ENCODE measurements at regions not wholly inside any gene's neighbourhood (a gene's known extent, or its start where the extent isn't known, plus 50 kb on each side); places are given as distances from the start of the nearest gene placed in this dataset.

DNA sequence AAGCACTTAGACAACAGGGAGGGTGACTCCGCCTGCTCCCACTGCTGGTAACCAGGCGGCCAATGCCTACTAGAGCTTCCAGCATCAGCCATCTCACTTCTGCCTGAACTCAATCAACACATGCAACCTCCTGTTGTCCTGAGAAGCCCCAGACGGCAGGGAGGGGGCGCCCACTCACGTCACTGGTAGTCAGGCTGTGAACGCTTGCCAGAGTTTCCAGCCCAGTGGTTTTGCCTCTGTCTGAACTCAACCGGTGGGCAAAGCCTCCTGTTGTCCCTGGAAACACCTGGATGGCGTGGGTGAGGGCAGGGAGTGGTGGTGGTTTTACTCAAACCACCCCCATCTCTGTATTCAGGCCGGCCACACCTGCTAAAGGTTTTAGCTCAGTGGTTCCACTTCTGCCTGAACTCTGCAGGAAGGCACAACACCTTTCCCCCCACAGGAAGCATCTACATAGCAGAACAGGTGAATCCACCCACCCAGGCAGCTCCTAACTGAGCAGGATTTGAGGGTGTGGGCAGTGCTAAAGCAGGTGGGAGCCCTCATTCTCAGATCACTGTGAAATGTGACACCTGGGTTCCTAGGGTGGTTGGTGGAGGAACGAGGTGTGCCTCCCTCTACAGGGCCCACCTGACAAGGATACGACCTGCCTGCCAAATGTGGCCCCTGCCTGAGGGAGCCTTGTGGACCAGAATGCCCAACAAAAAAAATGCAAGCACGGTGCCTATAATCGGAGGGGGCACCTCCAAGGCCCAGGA is 563.0 kb upstream of the SEMA3D start:
- DNase-seq (ENCODE audit: low read depth): no peak
- FAIRE-seq: no peak
- no peaks in the 10 kb centered on the region for H3K36me3 ChIP-seq (ENCODE audit: control insufficient read depth, insufficient read depth, low read length)
- H3K4me3 ChIP-seq (ENCODE audit: low read depth, low read length): no peak overlapping the region
- no peak for TF ChIP-seq CTCF (IDR thresholded peaks at IDR 0.05; ENCODE audit: insufficient read depth, low read length, severe bottlenecking)
- H3K27me3 ChIP-seq (ENCODE audit: control insufficient read depth, insufficient read depth, low read length): no peaks in the 10 kb centered on the region

DNA sequence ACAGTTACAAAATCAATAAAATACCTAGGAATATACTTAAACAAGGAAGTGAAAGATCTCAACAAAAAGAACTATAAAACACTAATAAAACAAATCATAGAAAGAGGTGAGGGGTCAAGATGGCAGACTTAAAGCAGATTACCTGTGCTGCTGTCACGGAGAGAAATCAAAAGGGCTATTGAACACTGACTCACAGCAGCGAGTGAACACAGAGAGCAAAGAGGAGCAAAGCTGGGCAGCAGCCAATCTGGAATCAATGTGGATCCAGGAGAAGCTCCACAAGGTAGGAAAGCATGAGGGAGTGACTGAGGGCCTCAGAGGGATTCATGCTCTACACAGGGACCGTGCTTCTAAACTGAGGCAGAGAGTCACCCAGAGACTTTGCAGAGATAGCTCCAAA is 562.0 kb upstream of the SEMA3D start:
- DNase-seq (ENCODE audit: low read depth) (no peak), FAIRE-seq (no peak)
- no peaks in the 10 kb centered on the region for H3K36me3 ChIP-seq (ENCODE audit: control insufficient read depth, insufficient read depth, low read length)
- no peaks in the 10 kb centered on the region for H3K27me3 ChIP-seq (ENCODE audit: control insufficient read depth, insufficient read depth, low read length)
- no peak overlapping the region for H3K4me3 ChIP-seq (ENCODE audit: low read depth, low read length)
- no peak for TF ChIP-seq CTCF (IDR thresholded peaks at IDR 0.05; ENCODE audit: insufficient read depth, low read length, severe bottlenecking)

DNA sequence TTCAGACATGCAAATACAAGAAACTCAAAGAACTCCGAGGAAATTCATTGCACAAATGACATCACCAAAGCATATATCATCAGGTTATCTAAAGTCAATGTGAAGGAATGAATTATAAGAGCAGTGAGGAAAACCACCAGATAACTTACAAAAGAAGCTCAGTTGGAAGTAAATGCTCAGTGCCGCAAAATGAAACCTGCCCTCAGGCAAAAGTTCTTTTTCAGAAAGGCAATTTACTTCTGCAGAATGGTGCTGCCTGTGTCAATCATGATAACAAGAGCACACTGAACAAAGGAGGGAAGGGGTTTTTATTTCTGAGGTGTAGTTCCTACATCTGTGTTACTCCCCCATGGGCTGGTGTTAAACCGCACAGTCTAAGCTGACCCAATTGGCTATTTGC is 550.6 kb upstream of the SEMA3D start:
- Histone ChIP-seq H3K4me3 (ENCODE audit: low read depth, low read length) (no peak overlapping the region), H3K27me3 (ENCODE audit: control insufficient read depth, insufficient read depth, low read length) (no peaks in the 10 kb centered on the region), H3K36me3 (ENCODE audit: control insufficient read depth, insufficient read depth, low read length) (no peaks in the 10 kb centered on the region)
- FAIRE-seq: no peak
- no peak for DNase-seq (ENCODE audit: low read depth)
- TF ChIP-seq CTCF (IDR thresholded peaks at IDR 0.05; ENCODE audit: insufficient read depth, low read length, severe bottlenecking): no peak

- no peak for TF ChIP-seq CTCF (IDR thresholded peaks at IDR 0.05; ENCODE audit: insufficient read depth, low read length, severe bottlenecking)
- Histone ChIP-seq H3K36me3 (ENCODE audit: control insufficient read depth, insufficient read depth, low read length) (no peaks in the 10 kb centered on the region), H3K4me3 (ENCODE audit: low read depth, low read length) (no peak overlapping the region), H3K27me3 (ENCODE audit: control insufficient read depth, insufficient read depth, low read length) (no peaks in the 10 kb centered on the region)
- DNase-seq (ENCODE audit: low read depth) (no peak), FAIRE-seq (no peak)
These were observed 549.2 kb upstream of the SEMA3D start for GRCh38 chr7:85736085-85736484.

DNA sequence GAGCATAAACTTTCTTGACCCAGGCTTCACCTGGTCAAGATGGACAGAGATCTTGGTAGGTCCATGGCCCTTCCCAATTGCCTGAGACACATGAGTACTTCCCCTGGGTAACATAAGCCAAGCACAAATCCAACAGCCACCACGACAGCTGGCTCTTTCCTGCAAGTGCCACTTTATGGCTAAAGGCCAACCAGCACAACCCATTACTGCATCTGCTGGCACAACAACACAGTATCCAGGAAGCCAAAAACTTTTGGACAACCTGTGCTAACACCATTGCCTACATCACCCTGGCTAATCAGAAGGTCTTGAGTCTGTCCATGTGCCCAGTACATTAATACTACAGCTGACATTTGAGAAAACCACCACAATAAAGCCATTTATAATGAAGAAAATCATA is 548.0 kb upstream of the SEMA3D start:
- Histone ChIP-seq H3K27me3 (ENCODE audit: control insufficient read depth, insufficient read depth, low read length) (no peaks in the 10 kb centered on the region), H3K36me3 (ENCODE audit: control insufficient read depth, insufficient read depth, low read length) (no peaks in the 10 kb centered on the region), H3K4me3 (ENCODE audit: low read depth, low read length) (no peak overlapping the region)
- DNase-seq (ENCODE audit: low read depth): no peak
- FAIRE-seq: no peak
- TF ChIP-seq CTCF (IDR thresholded peaks at IDR 0.05; ENCODE audit: insufficient read depth, low read length, severe bottlenecking): no peak
